Skeletal muscle satellite cell (primary cell): ENCODE measurements at regions not wholly inside any gene's neighbourhood (a gene's known extent, or its start where the extent isn't known, plus 50 kb on each side); places are given as distances from the start of the nearest gene placed in this dataset.

Source experiments
- H3K27me3 ChIP-seq: 2 replicates; pipeline ENCODE4 v1.7.0; 2013; ENCODE audit warnings: low read length; ENCODE audit not compliant: control insufficient read depth, insufficient read depth
- H3K36me3 ChIP-seq: 2 replicates; pipeline ENCODE4 v1.7.0; 2013; ENCODE audit warnings: mild to moderate bottlenecking, control low read depth, low read length; ENCODE audit not compliant: insufficient read depth
- H3K4me1 ChIP-seq: 2 replicates; pipeline ENCODE4 v1.7.0; 2013; ENCODE audit warnings: low read length; ENCODE audit not compliant: control insufficient read depth, insufficient read depth
- H3K4me2 ChIP-seq: 2 replicates; pipeline ENCODE4 v1.7.0; 2013; ENCODE audit warnings: mild to moderate bottlenecking, low read length
- H3K4me3 ChIP-seq: 2 replicates; pipeline ENCODE4 v1.7.0; 2013; ENCODE audit warnings: low read length
- H3K9ac ChIP-seq: 2 replicates; pipeline ENCODE4 v1.7.0; 2013; ENCODE audit warnings: mild to moderate bottlenecking, low read depth, low read length, moderate library complexity
- H3K9me3 ChIP-seq: replicated peaks from 2 replicates; pipeline ENCODE4 v1.7.0; 2013; ENCODE audit warnings: mild to moderate bottlenecking, control low read depth, low read length

GRCh38 chr1:79976287-79976686, 969.8 kb upstream of the ADGRL4 start:
- no peak overlapping the region for H3K9ac ChIP-seq
- no peaks in the 10 kb centered on the region for H3K36me3 ChIP-seq
- H3K4me2 ChIP-seq = no peak overlapping the region
- no peaks in the 10 kb centered on the region for H3K4me1 ChIP-seq
- H3K27me3 ChIP-seq = no peaks in the 10 kb centered on the region
- H3K4me3 ChIP-seq = no peak overlapping the region
- no peaks in the 10 kb centered on the region for H3K9me3 ChIP-seq

- Histone ChIP-seq H3K9ac (no peak overlapping the region), H3K27me3 (no peaks in the 10 kb centered on the region), H3K4me1 (no peaks in the 10 kb centered on the region), H3K9me3 (no peaks in the 10 kb centered on the region), H3K36me3 (no peaks in the 10 kb centered on the region), H3K4me3 (no peak overlapping the region), H3K4me2 (no peak overlapping the region)
Measured at GRCh38 chr1:79974659-79975058, 968.1 kb upstream of the ADGRL4 start.

GRCh38 chr1:79969886-79970285, 963.4 kb upstream of the ADGRL4 start:
- no peak overlapping the region for H3K9ac ChIP-seq
- no peaks in the 10 kb centered on the region for H3K4me1 ChIP-seq
- no peak overlapping the region for H3K4me2 ChIP-seq
- no peaks in the 10 kb centered on the region for H3K9me3 ChIP-seq
- no peaks in the 10 kb centered on the region for H3K36me3 ChIP-seq
- H3K27me3 ChIP-seq = no peaks in the 10 kb centered on the region
- H3K4me3 ChIP-seq = no peak overlapping the region

GRCh38 chr1:79966438-79966837, 959.9 kb upstream of the ADGRL4 start:
- Histone ChIP-seq H3K27me3 (no peaks in the 10 kb centered on the region), H3K4me1 (no peaks in the 10 kb centered on the region)

GRCh38 chr1:79959635-79960034, 953.1 kb upstream of the ADGRL4 start:
- no peak overlapping the region for H3K9ac ChIP-seq

More at GRCh38 chr1:79966438-79966837, 959.9 kb upstream of the ADGRL4 start:
- H3K9me3 ChIP-seq = no peaks in the 10 kb centered on the region
- no peak overlapping the region for H3K4me3 ChIP-seq
- H3K36me3 ChIP-seq = no peaks in the 10 kb centered on the region
- H3K4me2 ChIP-seq = no peak overlapping the region
- no peak overlapping the region for H3K9ac ChIP-seq

GRCh38 chr1:79955966-79956365, 949.4 kb upstream of the ADGRL4 start:
- no peaks in the 10 kb centered on the region for H3K36me3 ChIP-seq
- H3K9me3 ChIP-seq = no peaks in the 10 kb centered on the region
- no peak overlapping the region for H3K4me3 ChIP-seq
- no peak overlapping the region for H3K9ac ChIP-seq
- H3K27me3 ChIP-seq = no peaks in the 10 kb centered on the region
- H3K4me2 ChIP-seq = no peak overlapping the region
- H3K4me1 ChIP-seq = no peaks in the 10 kb centered on the region

More at GRCh38 chr1:79959635-79960034, 953.1 kb upstream of the ADGRL4 start:
- H3K4me1 ChIP-seq = no peaks in the 10 kb centered on the region
- no peak overlapping the region for H3K4me2 ChIP-seq
- H3K27me3 ChIP-seq = no peaks in the 10 kb centered on the region
- no peaks in the 10 kb centered on the region for H3K36me3 ChIP-seq
- no peaks in the 10 kb centered on the region for H3K9me3 ChIP-seq
- no peak overlapping the region for H3K4me3 ChIP-seq

GRCh38 chr1:79950511-79950910, 944.0 kb upstream of the ADGRL4 start:
- Histone ChIP-seq H3K27me3 (no peaks in the 10 kb centered on the region), H3K4me2 (no peak overlapping the region), H3K4me3 (no peak overlapping the region), H3K4me1 (no peaks in the 10 kb centered on the region), H3K36me3 (no peaks in the 10 kb centered on the region), H3K9ac (no peak overlapping the region), H3K9me3 (no peaks in the 10 kb centered on the region)

- Histone ChIP-seq H3K9me3 (no peaks in the 10 kb centered on the region), H3K36me3 (no peaks in the 10 kb centered on the region), H3K27me3 (no peaks in the 10 kb centered on the region), H3K9ac (no peak overlapping the region), H3K4me3 (no peak overlapping the region), H3K4me1 (no peaks in the 10 kb centered on the region), H3K4me2 (no peak overlapping the region)
Measured at GRCh38 chr1:79945391-79945790, 938.9 kb upstream of the ADGRL4 start.

GRCh38 chr1:79929356-79929755, 922.8 kb upstream of the ADGRL4 start:
- Histone ChIP-seq H3K4me2 (no peak overlapping the region), H3K27me3 (no peaks in the 10 kb centered on the region), H3K9me3 (no peaks in the 10 kb centered on the region), H3K4me1 (no peaks in the 10 kb centered on the region), H3K9ac (no peak overlapping the region), H3K4me3 (no peak overlapping the region), H3K36me3 (no peaks in the 10 kb centered on the region)

GRCh38 chr1:79928901-79929300, 922.4 kb upstream of the ADGRL4 start:
- no peaks in the 10 kb centered on the region for H3K4me1 ChIP-seq
- H3K9me3 ChIP-seq = no peaks in the 10 kb centered on the region
- no peak overlapping the region for H3K4me2 ChIP-seq
- no peak overlapping the region for H3K4me3 ChIP-seq
- H3K27me3 ChIP-seq = no peaks in the 10 kb centered on the region
- H3K9ac ChIP-seq = no peak overlapping the region
- no peaks in the 10 kb centered on the region for H3K36me3 ChIP-seq

- H3K4me1 ChIP-seq = no peaks in the 10 kb centered on the region
- no peak overlapping the region for H3K4me2 ChIP-seq
- H3K9ac ChIP-seq = no peak overlapping the region
- no peak overlapping the region for H3K4me3 ChIP-seq
- no peaks in the 10 kb centered on the region for H3K27me3 ChIP-seq
- H3K9me3 ChIP-seq = no peaks in the 10 kb centered on the region
- H3K36me3 ChIP-seq = no peaks in the 10 kb centered on the region
Measured at GRCh38 chr1:79920960-79921669, 914.6 kb upstream of the ADGRL4 start.

- H3K27me3 ChIP-seq = no peaks in the 10 kb centered on the region
- H3K36me3 ChIP-seq = no peaks in the 10 kb centered on the region
- no peak overlapping the region for H3K9ac ChIP-seq
- H3K9me3 ChIP-seq = no peaks in the 10 kb centered on the region
- H3K4me1 ChIP-seq = no peaks in the 10 kb centered on the region
- no peak overlapping the region for H3K4me3 ChIP-seq
- no peak overlapping the region for H3K4me2 ChIP-seq
Measured at GRCh38 chr1:79914896-79915295, 908.4 kb upstream of the ADGRL4 start.
